ENCODE measurements at regions not wholly inside any gene's neighbourhood (a gene's known extent, or its start where the extent isn't known, plus 50 kb on each side); places are given as distances from the start of the nearest gene placed in this dataset.

DNA sequence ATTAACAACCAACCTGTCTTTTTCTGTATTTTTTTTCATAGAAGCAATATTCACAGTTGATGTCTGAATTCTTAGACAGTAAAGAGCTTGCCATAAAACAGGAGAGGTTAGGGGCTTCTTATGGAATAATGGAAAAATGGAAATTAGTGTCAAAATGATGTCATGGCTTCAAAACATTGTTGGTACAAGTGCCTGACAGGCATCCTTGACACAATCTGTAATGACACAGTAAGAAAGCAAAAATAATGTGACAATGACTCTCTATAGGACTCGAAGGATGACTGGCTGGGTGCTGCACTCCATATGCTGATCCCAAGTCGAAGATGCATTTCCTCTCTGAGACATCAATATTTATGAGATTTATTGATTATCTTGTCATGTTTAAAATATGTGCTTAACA is 205.3 kb upstream of the DACH1 start:
- Histone ChIP-seq H4K20me1 (ENCODE audit: insufficient read depth) (no peaks in the 10 kb centered on the region), H3F3A (replicated peaks; ENCODE audit: insufficient read depth) (no peaks in the 10 kb centered on the region), H3K9me2 (no peaks in the 10 kb centered on the region), H3K36me3 (replicated peaks in 1 of 2; ENCODE audit: control insufficient read depth in 1 of 2, insufficient read depth in 2 of 2, low read length in 1 of 2) (no peaks in the 10 kb centered on the region), H3K79me2 (ENCODE audit: insufficient read depth) (no peaks in the 10 kb centered on the region), H2AFZ (ENCODE audit: low read depth) (no peak overlapping the region), H3K27me3 (ENCODE audit: insufficient read depth) (no peaks in the 10 kb centered on the region), H3K27ac (ENCODE audit: low read depth in 2 of 2, low read length in 1 of 2) (no peak overlapping the region), H3K4me1 (ENCODE audit: control insufficient read depth in 1 of 2, insufficient read depth in 2 of 2, low read depth in 1 of 2, low read length in 1 of 2) (no peaks in the 10 kb centered on the region; a peak in 1 of 4 replicates), H3K4me2 (no peak overlapping the region), H3K9me3 (no peaks in the 10 kb centered on the region), H3K9ac (no peak overlapping the region), H3K4me3 (ENCODE audit: low read depth in 2 of 2, low read length in 1 of 2) (no peak overlapping the region)
- DNase-seq: no peak
- WGBS (ENCODE audit: low lambda C conversion rate): 40% methylated on average over 2 of the region's 2 CpGs
- TF ChIP-seq PBX3 (IDR thresholded peaks at IDR 0.05): no peak
- TF ChIP-seq CHD2 (IDR thresholded peaks at IDR 0.05; ENCODE audit: low read length, partially characterized antibody): no peak
- no peak for TF ChIP-seq TCF12 (IDR thresholded peaks at IDR 0.05)
- TF ChIP-seq MXI1 (IDR thresholded peaks at IDR 0.05; ENCODE audit: low read depth, low read length): no peak
- TF ChIP-seq REST (IDR thresholded peaks at IDR 0.05; ENCODE audit: low read depth, low read length): no peak
- TF ChIP-seq SMC3 (IDR thresholded peaks at IDR 0.05; ENCODE audit: low read depth, low read length): no peak
- TF ChIP-seq RXRA (IDR thresholded peaks at IDR 0.05; ENCODE audit: borderline replicate concordance, low read depth): no peak
- TF ChIP-seq EZH2phosphoT487 (IDR thresholded peaks at IDR 0.05; ENCODE audit: borderline replicate concordance, low read depth): no peak
- TF ChIP-seq, protein P1, sequence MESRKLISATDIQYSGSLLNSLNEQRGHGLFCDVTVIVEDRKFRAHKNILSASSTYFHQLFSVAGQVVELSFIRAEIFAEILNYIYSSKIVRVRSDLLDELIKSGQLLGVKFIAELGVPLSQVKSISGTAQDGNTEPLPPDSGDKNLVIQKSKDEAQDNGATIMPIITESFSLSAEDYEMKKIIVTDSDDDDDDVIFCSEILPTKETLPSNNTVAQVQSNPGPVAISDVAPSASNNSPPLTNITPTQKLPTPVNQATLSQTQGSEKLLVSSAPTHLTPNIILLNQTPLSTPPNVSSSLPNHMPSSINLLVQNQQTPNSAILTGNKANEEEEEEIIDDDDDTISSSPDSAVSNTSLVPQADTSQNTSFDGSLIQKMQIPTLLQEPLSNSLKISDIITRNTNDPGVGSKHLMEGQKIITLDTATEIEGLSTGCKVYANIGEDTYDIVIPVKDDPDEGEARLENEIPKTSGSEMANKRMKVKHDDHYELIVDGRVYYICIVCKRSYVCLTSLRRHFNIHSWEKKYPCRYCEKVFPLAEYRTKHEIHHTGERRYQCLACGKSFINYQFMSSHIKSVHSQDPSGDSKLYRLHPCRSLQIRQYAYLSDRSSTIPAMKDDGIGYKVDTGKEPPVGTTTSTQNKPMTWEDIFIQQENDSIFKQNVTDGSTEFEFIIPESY (IDR thresholded peaks at IDR 0.05; ENCODE audit: borderline replicate concordance, low read depth): no peak
- no peak for TF ChIP-seq FOXM1 (IDR thresholded peaks at IDR 0.05; ENCODE audit: low read depth)
- TF ChIP-seq RAD21 (IDR thresholded peaks at IDR 0.05; ENCODE audit: low read length): no peak
- POLR2A ChIA-PET: no interaction called here
- CTCF ChIA-PET: no interaction called here

- H3K4me3 ChIP-seq (ENCODE audit: low read depth in 2 of 2, low read length in 1 of 2): no peak overlapping the region
- no peak for DNase-seq
- no peak overlapping the region for H3K9ac ChIP-seq
- H3K9me2 ChIP-seq: no peaks in the 10 kb centered on the region
- H3K4me2 ChIP-seq: no peak overlapping the region
- no peaks in the 10 kb centered on the region for H3K27me3 ChIP-seq (ENCODE audit: insufficient read depth)
- H3K36me3 ChIP-seq (replicated peaks in 1 of 2; ENCODE audit: control insufficient read depth in 1 of 2, insufficient read depth in 2 of 2, low read length in 1 of 2): no peaks in the 10 kb centered on the region
- no peaks in the 10 kb centered on the region; a peak in 1 of 4 replicates for H3K4me1 ChIP-seq (ENCODE audit: control insufficient read depth in 1 of 2, insufficient read depth in 2 of 2, low read depth in 1 of 2, low read length in 1 of 2)
- H3K27ac ChIP-seq (ENCODE audit: low read depth in 2 of 2, low read length in 1 of 2): no peak overlapping the region
- no peaks in the 10 kb centered on the region for H3K79me2 ChIP-seq (ENCODE audit: insufficient read depth)
- POLR2A ChIA-PET: no interaction called here
- no peaks in the 10 kb centered on the region for H4K20me1 ChIP-seq (ENCODE audit: insufficient read depth)
- WGBS (ENCODE audit: low lambda C conversion rate): 78% methylated on average over 4 of the region's 4 CpGs
- no peaks in the 10 kb centered on the region for H3F3A ChIP-seq (replicated peaks; ENCODE audit: insufficient read depth)
- no peak overlapping the region for H2AFZ ChIP-seq (ENCODE audit: low read depth)
- H3K9me3 ChIP-seq: no peaks in the 10 kb centered on the region
- CTCF ChIA-PET: interaction anchor here (1.5 kb wide), 1 partner anchor 25 kb away, joined by 3 read pairs; no protein-coding TSS in a partner anchor
- no peak for TF ChIP-seq GATA2 (CRISPR knock-in tag; IDR thresholded peaks at IDR 0.05)
- no peak for TF ChIP-seq REST (IDR thresholded peaks at IDR 0.05; ENCODE audit: low read depth, low read length)
- TF ChIP-seq CHD2 (IDR thresholded peaks at IDR 0.05; ENCODE audit: low read length, partially characterized antibody): no peak
- no peak for TF ChIP-seq RFX5 (IDR thresholded peaks at IDR 0.05; ENCODE audit: low read length)
- TF ChIP-seq RCOR1 (IDR thresholded peaks at IDR 0.05; ENCODE audit: low read length): no peak
- no peak for TF ChIP-seq MEF2A (IDR thresholded peaks at IDR 0.05; ENCODE audit: borderline replicate concordance, low read depth)
- TF ChIP-seq, protein P2, sequence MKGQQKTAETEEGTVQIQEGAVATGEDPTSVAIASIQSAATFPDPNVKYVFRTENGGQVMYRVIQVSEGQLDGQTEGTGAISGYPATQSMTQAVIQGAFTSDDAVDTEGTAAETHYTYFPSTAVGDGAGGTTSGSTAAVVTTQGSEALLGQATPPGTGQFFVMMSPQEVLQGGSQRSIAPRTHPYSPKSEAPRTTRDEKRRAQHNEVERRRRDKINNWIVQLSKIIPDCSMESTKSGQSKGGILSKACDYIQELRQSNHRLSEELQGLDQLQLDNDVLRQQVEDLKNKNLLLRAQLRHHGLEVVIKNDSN (IDR thresholded peaks at IDR 0.05; ENCODE audit: borderline replicate concordance, low read depth): no peak
These were observed 204.7 kb upstream of the DACH1 start for GRCh38 chr13:72071713-72072112.

All from SK-N-SH (cell line).